ENCODE measurements at regions not wholly inside any gene's neighbourhood (a gene's known extent, or its start where the extent isn't known, plus 50 kb on each side); places are given as distances from the start of the nearest gene placed in this dataset.
"Not testable (repeated sequence)": the region's sequence is repeated elsewhere in the genome, so short reads cannot be mapped to it uniquely, and the experiment has no call there.

DNA sequence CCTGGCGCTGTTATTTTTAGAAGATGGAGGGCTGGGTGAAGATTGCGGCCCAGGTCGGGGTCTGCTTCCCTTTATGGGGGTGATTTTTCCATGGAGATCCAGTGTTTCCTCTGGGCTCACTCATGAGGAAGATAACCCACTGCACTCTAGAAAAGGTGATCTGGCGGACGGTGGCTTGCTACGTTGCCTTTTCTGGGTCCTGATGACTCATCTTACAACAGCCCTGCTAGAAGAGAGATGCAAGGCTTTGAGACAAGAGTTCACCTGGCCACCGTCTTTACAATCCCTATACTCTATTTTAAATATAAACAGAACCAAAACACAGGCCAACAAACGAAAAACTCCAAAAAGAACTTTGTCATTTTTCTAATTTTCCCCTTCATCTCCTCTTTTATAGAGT lies 182.1 kb upstream of the EXOC2 start:
- Histone ChIP-seq H3K36me3 (ENCODE audit: insufficient read depth, low read length) (no peaks in the 10 kb centered on the region), H3K9me3 (ENCODE audit: low read length) (no peaks in the 10 kb centered on the region), H2AFZ (ENCODE audit: low read depth, low read length) (no peak overlapping the region), H3K4me3 (ENCODE audit: low read length) (no peak overlapping the region), H3K4me1 (ENCODE audit: insufficient read depth, low read length) (no peaks in the 10 kb centered on the region), H3K27me3 (ENCODE audit: insufficient read depth, low read length) (no peaks in the 10 kb centered on the region)

DNA sequence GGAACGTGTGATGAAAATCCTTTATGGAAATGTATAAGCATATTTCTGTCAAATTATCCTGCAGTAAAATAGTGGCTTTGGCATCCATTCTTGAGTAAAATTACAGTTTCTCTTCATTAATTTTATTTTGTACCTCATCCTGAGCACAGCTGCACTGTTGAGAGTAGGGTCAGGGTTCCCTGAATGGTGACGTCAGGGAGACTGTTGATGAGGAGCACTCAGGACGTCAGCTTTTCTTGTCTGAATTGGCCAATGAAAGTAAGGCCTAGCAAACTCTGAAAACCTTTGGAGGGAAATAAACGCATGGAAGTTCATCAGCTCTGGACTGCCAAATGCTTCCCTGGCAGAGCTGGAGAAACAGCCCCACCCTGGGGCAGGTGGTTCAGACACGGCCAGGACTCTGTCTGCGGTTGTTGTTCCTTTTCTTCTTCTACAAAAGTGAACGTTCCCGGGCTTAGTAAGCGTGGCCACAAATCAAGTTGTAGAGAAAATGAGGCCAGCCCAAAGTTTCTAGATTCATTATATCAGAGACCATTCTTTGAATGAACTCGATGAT lies 179.7 kb upstream of the EXOC2 start:
- H3K4me1 ChIP-seq (ENCODE audit: insufficient read depth, low read length): no peaks in the 10 kb centered on the region
- H2AFZ ChIP-seq (ENCODE audit: low read depth, low read length): no peak overlapping the region
- H3K4me3 ChIP-seq (ENCODE audit: low read length): no peak overlapping the region
- H3K36me3 ChIP-seq (ENCODE audit: insufficient read depth, low read length): no peaks in the 10 kb centered on the region
- H3K9me3 ChIP-seq (ENCODE audit: low read length): no peaks in the 10 kb centered on the region
- H3K27me3 ChIP-seq (ENCODE audit: insufficient read depth, low read length): no peaks in the 10 kb centered on the region

DNA sequence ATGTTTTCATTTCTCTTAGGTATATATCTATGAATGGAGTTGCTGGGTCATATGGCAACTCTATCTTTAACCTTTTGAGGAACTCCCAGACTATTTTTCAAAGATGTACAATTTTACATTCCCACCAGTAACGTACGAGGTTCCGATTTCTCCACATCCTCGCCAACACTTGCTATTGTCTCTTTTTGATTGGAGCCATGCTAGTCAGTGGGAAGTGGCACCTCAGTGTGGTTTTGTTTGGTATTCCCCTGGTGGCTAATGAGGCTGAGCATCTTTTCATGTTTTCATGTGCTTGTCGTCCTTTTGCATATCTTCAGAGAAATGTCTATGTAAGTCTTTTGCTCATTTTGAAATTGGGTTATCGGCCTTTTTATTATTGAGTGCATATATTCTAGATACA lies 178.6 kb upstream of the EXOC2 start:
- Histone ChIP-seq H3K4me3 (ENCODE audit: low read length) (no peak overlapping the region), H3K4me1 (ENCODE audit: insufficient read depth, low read length) (no peaks in the 10 kb centered on the region), H3K9me3 (ENCODE audit: low read length) (no peaks in the 10 kb centered on the region)

DNA sequence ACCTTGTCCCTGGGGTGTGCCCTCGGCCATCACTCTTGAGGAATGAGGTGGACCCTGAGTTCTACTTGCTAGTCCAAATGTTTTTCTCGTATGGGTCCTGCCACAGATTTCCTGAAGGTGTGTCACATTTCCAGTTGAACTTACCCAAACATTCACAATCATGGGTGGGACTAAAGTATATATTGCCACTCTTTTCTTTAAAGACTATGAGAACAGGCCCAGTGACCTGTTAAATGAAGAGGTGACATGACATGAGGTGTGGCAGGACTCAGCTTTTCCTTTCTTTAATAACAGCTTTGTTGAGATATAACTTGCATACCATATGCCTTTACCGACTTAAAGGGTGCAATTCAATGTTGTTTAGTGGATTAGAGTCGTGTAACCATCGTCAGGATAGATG lies 177.2 kb upstream of the EXOC2 start:
- Histone ChIP-seq H3K36me3 (ENCODE audit: insufficient read depth, low read length) (no peaks in the 10 kb centered on the region), H3K27me3 (ENCODE audit: insufficient read depth, low read length) (no peaks in the 10 kb centered on the region), H2AFZ (ENCODE audit: low read depth, low read length) (no peak overlapping the region), H3K9me3 (ENCODE audit: low read length) (no peaks in the 10 kb centered on the region), H3K4me1 (ENCODE audit: insufficient read depth, low read length) (no peaks in the 10 kb centered on the region), H3K4me3 (ENCODE audit: low read length) (no peak overlapping the region)

More for the DNA sequence above, 178.6 kb upstream of the EXOC2 start:
- Histone ChIP-seq H3K36me3 (ENCODE audit: insufficient read depth, low read length) (no peaks in the 10 kb centered on the region), H2AFZ (ENCODE audit: low read depth, low read length) (no peak overlapping the region), H3K27me3 (ENCODE audit: insufficient read depth, low read length) (no peaks in the 10 kb centered on the region)

DNA sequence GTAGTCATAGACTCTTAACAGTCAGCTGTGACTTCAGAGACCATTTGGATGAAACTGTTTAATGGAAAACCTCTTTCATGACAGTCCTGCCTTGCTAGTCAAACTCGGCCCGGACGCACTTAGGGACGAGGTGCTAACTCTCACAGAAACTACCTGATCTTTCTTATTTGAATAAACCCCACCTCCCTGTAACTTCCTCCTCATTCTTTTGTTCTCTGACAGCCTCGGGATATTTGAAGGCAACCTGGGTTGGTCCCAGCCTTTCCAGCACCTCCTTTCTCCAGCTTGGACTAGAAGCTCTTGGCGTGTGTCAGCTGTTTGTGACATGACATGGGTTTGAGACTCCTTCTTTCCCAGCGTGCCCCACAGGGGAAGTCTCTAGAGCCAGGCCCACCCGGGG lies 175.3 kb upstream of the EXOC2 start:
- no peaks in the 10 kb centered on the region for H3K36me3 ChIP-seq (ENCODE audit: insufficient read depth, low read length)
- H3K4me1 ChIP-seq (ENCODE audit: insufficient read depth, low read length): no peaks in the 10 kb centered on the region
- H3K9me3 ChIP-seq (ENCODE audit: low read length): no peaks in the 10 kb centered on the region
- no peak overlapping the region for H3K4me3 ChIP-seq (ENCODE audit: low read length)
- no peaks in the 10 kb centered on the region for H3K27me3 ChIP-seq (ENCODE audit: insufficient read depth, low read length)
- H2AFZ ChIP-seq (ENCODE audit: low read depth, low read length): no peak overlapping the region

DNA sequence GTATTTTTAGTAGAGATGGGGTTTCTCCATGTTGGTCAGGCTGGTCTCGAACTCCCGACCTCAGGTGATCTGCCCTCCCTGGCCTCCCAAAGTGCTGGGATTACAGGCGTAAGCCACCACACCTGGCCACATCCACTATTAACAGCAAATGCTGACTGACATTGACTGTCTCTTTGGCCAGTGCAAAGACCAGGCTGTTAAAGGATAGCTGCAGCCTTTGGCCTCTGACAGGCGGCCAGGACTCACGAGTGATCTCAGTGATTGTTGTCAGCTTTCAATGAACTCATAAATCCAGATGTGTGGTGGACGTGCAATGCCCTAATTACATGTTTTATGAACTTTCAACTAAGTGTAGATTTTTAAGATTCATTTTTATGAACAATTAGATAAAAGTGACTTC lies 174.4 kb upstream of the EXOC2 start:
- no peak overlapping the region for H3K4me3 ChIP-seq (ENCODE audit: low read length)
- no peaks in the 10 kb centered on the region for H3K4me1 ChIP-seq (ENCODE audit: insufficient read depth, low read length)
- no peak overlapping the region for H2AFZ ChIP-seq (ENCODE audit: low read depth, low read length)
- H3K9me3 ChIP-seq (ENCODE audit: low read length): no peaks in the 10 kb centered on the region
- no peaks in the 10 kb centered on the region for H3K27me3 ChIP-seq (ENCODE audit: insufficient read depth, low read length)
- no peaks in the 10 kb centered on the region for H3K36me3 ChIP-seq (ENCODE audit: insufficient read depth, low read length)

DNA sequence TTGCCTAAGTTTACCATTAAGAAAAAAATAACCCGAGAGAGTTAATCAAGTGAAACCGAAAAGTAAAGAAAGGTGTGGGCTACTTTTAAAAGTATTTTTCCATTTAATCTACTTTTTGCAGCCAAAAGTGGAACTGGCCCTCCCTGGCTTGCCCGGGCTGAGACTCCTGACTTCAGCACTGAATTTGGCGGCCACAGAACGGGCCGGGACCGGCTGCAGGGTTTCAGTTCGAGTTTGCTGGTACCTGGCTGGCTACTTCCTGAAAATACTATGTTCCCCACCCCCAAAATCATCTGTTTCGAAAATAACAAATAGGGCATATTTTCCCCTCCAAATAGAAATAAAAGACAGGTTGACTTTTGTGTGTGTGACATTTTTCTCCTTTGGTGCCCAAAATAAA lies 173.4 kb upstream of the EXOC2 start:
- no peaks in the 10 kb centered on the region for H3K36me3 ChIP-seq (ENCODE audit: insufficient read depth, low read length)
- H3K4me1 ChIP-seq (ENCODE audit: insufficient read depth, low read length): no peaks in the 10 kb centered on the region
- no peak overlapping the region for H3K4me3 ChIP-seq (ENCODE audit: low read length)

DNA sequence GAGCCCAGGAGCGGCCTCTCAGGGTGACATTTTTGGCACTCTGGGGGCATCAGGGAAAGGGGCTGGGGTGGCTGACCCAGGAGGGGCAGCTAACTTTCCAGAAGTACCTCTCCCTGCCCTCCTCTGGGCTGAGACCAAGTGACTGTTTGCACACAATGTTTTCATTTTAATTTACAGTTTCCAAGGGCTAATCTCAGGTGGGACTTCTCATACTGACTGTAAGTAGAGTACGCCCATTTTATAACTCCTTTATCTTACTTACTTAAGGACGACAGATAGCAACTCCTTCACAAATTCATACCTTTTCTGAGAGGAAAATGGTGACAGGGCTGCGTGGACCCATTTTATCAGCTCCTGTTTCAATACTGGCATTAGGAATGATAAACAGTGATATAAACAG lies 172.9 kb upstream of the EXOC2 start:
- Histone ChIP-seq H3K36me3 (ENCODE audit: insufficient read depth, low read length) (no peaks in the 10 kb centered on the region), H3K4me3 (ENCODE audit: low read length) (no peak overlapping the region), H3K4me1 (ENCODE audit: insufficient read depth, low read length) (no peaks in the 10 kb centered on the region), H3K9me3 (ENCODE audit: low read length) (no peaks in the 10 kb centered on the region), H2AFZ (ENCODE audit: low read depth, low read length) (no peak overlapping the region), H3K27me3 (ENCODE audit: insufficient read depth, low read length) (no peaks in the 10 kb centered on the region)

More for the DNA sequence above, 173.4 kb upstream of the EXOC2 start:
- Histone ChIP-seq H3K27me3 (ENCODE audit: insufficient read depth, low read length) (no peaks in the 10 kb centered on the region), H2AFZ (ENCODE audit: low read depth, low read length) (no peak overlapping the region), H3K9me3 (ENCODE audit: low read length) (no peaks in the 10 kb centered on the region)

DNA sequence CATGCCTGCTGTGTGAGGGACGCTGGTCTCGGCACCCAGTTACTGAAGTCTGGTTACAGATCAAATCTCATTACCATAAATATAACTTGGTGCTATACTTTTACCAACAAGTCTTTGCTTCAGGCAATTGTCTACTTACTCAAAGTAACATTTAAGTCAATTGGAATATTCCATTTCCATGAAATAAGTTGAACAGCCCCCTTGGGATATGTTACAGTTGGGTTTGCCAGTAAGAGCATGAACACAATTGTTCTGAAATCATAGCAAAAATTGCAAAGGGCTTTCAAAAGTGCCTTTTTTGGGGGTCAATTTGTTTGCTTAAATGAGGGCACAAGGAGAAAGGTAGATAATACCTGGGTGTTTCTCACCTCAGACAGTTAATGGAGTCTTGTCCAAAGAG lies 170.9 kb upstream of the EXOC2 start:
- no peak overlapping the region for H3K4me3 ChIP-seq (ENCODE audit: low read length)
- H3K4me1 ChIP-seq (ENCODE audit: insufficient read depth, low read length): peaks cover 2% of the 10 kb centered on the region
- H3K36me3 ChIP-seq (ENCODE audit: insufficient read depth, low read length): no peaks in the 10 kb centered on the region
- H2AFZ ChIP-seq (ENCODE audit: low read depth, low read length): no peak overlapping the region
- no peaks in the 10 kb centered on the region for H3K9me3 ChIP-seq (ENCODE audit: low read length)
- no peaks in the 10 kb centered on the region for H3K27me3 ChIP-seq (ENCODE audit: insufficient read depth, low read length)

DNA sequence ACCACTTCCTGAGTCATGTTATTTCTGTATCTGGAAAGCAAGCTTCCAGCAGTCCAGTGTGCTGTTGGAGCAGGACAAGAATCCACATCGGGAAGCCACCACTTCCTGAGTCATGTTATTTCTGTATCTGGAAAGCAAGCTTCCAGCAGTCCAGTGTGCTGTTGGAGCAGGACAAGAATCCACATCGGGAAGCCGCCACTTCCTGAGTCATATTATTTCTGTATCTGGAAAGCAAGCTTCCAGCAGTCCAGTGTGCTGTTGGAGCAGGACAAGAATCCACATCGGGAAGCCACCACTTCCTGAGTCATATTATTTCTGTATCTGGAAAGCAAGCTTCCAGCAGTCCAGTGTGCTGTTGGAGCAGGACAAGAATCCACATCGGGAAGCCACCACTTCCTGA lies 170.2 kb upstream of the EXOC2 start:
- not testable (repeated sequence) for H3K27me3 ChIP-seq (ENCODE audit: insufficient read depth, low read length); H2AFZ ChIP-seq (ENCODE audit: low read depth, low read length); H3K4me3 ChIP-seq (ENCODE audit: low read length); H3K36me3 ChIP-seq (ENCODE audit: insufficient read depth, low read length); H3K4me1 ChIP-seq (ENCODE audit: insufficient read depth, low read length); H3K9me3 ChIP-seq (ENCODE audit: low read length)

DNA sequence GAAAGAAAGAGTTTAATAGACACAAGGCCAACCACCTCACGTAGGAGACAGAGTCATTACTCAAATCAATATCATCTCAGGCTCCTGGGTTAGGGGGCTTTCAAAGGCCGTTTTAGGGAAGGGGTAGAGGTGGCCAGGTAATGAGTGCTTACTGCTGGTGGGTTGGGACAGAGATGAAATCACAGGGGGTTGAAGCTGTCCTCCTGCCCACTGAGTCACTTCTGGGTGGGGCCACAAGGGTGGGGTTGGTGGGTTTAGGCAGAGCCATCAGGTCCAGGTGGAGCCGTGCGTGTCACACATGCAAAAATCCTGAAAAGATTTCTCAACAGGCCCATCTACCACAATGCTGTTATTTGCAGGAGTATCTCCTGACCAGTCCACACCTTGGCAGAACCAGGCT lies 167.0 kb upstream of the EXOC2 start:
- no peak overlapping the region for H2AFZ ChIP-seq (ENCODE audit: low read depth, low read length)
- H3K4me3 ChIP-seq (ENCODE audit: low read length): no peak overlapping the region
- no peaks in the 10 kb centered on the region for H3K9me3 ChIP-seq (ENCODE audit: low read length)
- no peaks in the 10 kb centered on the region for H3K27me3 ChIP-seq (ENCODE audit: insufficient read depth, low read length)
- peaks cover 2% of the 10 kb centered on the region for H3K4me1 ChIP-seq (ENCODE audit: insufficient read depth, low read length)
- no peaks in the 10 kb centered on the region for H3K36me3 ChIP-seq (ENCODE audit: insufficient read depth, low read length)

DNA sequence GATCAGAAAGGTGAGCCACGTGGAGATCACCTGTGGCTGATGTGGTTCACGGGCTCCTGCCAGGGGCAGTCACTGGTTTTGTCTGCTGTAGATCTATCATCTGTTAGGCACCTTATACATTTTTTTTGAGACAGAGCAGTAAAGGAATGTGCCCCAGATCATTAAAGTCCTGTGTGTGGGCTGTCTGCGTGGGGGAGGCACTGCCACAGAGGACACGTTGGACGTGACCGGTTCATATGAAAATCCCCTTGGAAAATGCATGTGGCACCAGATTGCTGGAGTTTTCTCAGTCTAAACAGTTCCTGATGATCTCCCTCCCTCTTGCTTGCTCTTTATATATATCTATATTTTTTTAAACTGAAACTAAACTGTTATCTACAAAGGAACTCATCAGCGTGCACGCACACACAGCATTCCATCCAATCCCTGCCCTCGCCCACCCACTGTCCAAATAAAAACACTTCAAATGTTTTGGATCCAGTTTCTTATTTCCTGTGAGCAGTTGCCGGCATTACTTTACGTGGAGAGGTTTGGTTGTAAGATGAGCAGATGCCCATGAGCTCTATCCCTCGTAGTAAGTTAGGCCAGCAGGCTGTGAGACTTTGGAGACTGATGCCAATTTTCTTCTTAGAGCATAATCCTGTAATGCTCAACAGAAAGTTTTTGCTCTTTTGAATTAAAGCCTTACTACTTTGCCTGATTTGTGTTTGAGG lies 161.6 kb upstream of the EXOC2 start:
- no peaks in the 10 kb centered on the region for H3K9me3 ChIP-seq (ENCODE audit: low read length)
- H3K4me3 ChIP-seq (ENCODE audit: low read length): no peak overlapping the region
- no peak overlapping the region for H2AFZ ChIP-seq (ENCODE audit: low read depth, low read length)
- H3K27me3 ChIP-seq (ENCODE audit: insufficient read depth, low read length): no peaks in the 10 kb centered on the region
- H3K4me1 ChIP-seq (ENCODE audit: insufficient read depth, low read length): peaks cover 2% of the 10 kb centered on the region
- no peaks in the 10 kb centered on the region for H3K36me3 ChIP-seq (ENCODE audit: insufficient read depth, low read length)

DNA sequence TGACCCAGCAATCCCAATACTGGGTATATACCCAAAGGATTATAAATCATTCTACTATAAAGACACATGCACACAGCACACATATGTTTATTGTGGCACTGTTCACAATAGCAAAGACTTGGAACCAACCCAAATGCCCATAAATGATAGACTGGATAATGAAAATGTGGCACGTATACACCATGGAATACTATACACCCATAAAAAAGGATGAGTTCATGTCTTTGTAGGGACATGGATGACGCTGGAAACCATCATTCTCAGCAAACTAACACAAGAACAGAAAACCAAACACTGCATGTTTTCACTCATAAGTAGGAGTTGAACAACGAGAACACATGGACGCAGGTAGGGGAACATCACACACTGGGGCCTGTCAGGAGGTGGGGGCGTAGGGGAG lies 159.3 kb upstream of the EXOC2 start:
- H2AFZ ChIP-seq (ENCODE audit: low read depth, low read length); H3K9me3 ChIP-seq (ENCODE audit: low read length); H3K27me3 ChIP-seq (ENCODE audit: insufficient read depth, low read length); H3K4me1 ChIP-seq (ENCODE audit: insufficient read depth, low read length); H3K36me3 ChIP-seq (ENCODE audit: insufficient read depth, low read length); H3K4me3 ChIP-seq (ENCODE audit: low read length): not testable (repeated sequence)

DNA sequence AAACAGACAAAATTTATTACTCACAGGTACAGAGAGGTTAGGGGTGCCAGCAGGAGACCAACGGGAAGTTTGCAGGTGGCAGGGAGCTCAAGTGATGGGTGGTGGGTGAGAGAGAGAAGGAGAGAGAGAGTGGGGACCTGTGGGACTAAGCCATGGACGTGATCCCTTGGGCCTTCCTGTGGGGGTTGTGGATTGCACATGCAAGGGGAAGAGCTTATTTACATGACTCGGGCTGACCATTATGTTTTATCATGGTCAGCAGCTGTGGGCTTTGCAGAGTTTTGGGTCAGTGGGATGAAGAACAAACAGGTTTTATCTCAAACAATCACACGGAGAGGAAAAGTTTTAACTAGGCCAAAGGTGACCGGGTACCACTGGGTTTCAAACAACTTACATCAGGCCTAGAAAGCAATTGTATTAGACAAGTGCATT lies 156.2 kb upstream of the EXOC2 start:
- H3K27me3 ChIP-seq (ENCODE audit: insufficient read depth, low read length): no peaks in the 10 kb centered on the region

More for the DNA sequence above, 156.2 kb upstream of the EXOC2 start:
- H2AFZ ChIP-seq (ENCODE audit: low read depth, low read length): no peak overlapping the region
- H3K9me3 ChIP-seq (ENCODE audit: low read length): no peaks in the 10 kb centered on the region
- H3K4me1 ChIP-seq (ENCODE audit: insufficient read depth, low read length): no peaks in the 10 kb centered on the region
- H3K4me3 ChIP-seq (ENCODE audit: low read length): no peak overlapping the region
- no peaks in the 10 kb centered on the region for H3K36me3 ChIP-seq (ENCODE audit: insufficient read depth, low read length)

Measured in neuron (in vitro differentiated cells).